Testis (tissue), 2 donors: ENCODE measurements at regions not wholly inside any gene's neighbourhood (a gene's known extent, or its start where the extent isn't known, plus 50 kb on each side); places are given as distances from the start of the nearest gene placed in this dataset.

Source experiments
- POLR2A ChIP-seq: fragments of 450-650 bp; IDR thresholded peaks from one replicate; pipeline ENCODE4 v1.6.1; 2017; ENCODE audit warnings: antibody characterized with exemption, mild to moderate bottlenecking, moderate library complexity
- TF ChIP-seq, protein P1 (sequence below), 3 experiments: fragments of 450-650 bp in 2 of 3; fragments of 200-600 bp in 1 of 3; sonication (generic) in 1 of 3; IDR thresholded peaks; one replicate each; pipeline ENCODE4 v1.5.1; 2016 to 2019; ENCODE audit warnings: antibody characterized with exemption in 3 of 3, mild to moderate bottlenecking in 2 of 3, moderate library complexity in 1 of 3

DNA sequence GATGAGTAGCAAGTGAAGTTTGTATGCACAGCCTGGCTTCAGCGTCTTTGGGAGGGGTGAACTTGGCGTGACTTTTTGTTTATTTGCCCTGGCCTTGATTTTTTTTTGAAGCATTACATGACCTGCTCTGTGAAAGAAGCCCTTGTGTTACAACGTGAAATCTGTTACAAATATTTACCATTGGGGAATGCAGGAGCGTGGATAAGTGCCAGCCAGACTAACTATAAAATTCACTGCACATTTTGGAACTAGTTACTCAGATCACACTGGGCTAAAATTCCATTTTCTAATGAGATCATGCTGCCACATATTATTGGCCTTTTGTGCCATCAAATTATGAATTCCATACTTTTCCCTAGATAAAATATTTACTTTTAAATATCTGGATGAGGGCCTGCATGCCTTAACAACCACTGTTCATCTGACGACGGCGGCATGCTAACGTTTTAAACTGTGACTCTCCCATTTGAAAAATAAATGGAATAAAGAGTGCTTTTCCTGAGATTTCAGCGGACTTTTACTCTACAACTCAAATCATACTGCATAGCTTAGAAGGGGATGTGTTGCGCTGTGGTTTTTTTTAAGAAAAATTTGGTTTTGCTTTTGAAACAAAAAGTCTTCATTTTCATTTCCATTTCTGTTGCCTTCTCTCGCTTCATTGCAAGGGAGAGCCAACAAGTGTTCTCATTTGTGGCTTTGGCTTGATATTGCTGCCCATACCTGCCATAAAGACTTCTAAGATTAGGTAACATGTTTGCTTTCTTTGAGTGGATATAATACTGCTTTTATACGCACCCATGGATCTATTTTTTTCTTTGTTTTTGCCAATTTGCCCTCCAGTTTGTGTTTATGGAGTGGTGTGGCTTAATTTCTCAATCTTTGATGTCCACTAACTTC, 352.2 kb downstream of the TFEC start:
- TF ChIP-seq, protein P1, sequence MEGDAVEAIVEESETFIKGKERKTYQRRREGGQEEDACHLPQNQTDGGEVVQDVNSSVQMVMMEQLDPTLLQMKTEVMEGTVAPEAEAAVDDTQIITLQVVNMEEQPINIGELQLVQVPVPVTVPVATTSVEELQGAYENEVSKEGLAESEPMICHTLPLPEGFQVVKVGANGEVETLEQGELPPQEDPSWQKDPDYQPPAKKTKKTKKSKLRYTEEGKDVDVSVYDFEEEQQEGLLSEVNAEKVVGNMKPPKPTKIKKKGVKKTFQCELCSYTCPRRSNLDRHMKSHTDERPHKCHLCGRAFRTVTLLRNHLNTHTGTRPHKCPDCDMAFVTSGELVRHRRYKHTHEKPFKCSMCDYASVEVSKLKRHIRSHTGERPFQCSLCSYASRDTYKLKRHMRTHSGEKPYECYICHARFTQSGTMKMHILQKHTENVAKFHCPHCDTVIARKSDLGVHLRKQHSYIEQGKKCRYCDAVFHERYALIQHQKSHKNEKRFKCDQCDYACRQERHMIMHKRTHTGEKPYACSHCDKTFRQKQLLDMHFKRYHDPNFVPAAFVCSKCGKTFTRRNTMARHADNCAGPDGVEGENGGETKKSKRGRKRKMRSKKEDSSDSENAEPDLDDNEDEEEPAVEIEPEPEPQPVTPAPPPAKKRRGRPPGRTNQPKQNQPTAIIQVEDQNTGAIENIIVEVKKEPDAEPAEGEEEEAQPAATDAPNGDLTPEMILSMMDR (IDR thresholded peaks at IDR 0.05) = no peak
- TF ChIP-seq POLR2A = no peak
